ENCODE measurements at regions not wholly inside any gene's neighbourhood (a gene's known extent, or its start where the extent isn't known, plus 50 kb on each side); places are given as distances from the start of the nearest gene placed in this dataset.

DNA sequence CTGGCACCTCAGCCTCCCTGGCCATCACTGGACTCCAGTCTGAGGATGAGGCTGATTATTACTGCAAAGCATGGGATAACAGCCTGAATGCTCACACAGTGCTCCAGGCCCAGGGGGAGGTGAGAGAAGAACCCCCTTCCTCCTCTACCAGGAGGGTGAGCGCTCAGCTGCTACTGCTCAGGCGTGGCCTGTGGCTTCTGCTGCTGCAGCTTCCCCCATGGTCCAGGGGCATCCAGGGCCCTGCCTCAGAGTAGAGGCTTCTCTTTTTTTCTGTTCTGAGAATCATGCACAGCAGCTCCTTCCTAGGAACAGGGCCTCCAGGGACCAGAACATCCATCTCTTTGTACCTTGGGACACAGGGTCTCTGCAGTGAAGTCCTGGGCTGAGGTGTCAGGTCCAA lies 83.1 kb downstream of the VPREB1 start:
- no peak for TF ChIP-seq CTCF (IDR thresholded peaks at IDR 0.05)
- TF ChIP-seq EP300 (IDR thresholded peaks at IDR 0.05; ENCODE audit: low read depth) = no peak
- TF ChIP-seq POLR2AphosphoS5 (IDR thresholded peaks at IDR 0.05) = no peak
- no peak for TF ChIP-seq POLR2A (IDR thresholded peaks at IDR 0.05)

All from transverse colon (tissue), 4 donors.